ENCODE measurements at regions not wholly inside any gene's neighbourhood (a gene's known extent, or its start where the extent isn't known, plus 50 kb on each side); places are given as distances from the start of the nearest gene placed in this dataset.

- TF ChIP-seq CTCF (IDR thresholded peaks at IDR 0.05) (no peak), POLR2AphosphoS5 (IDR thresholded peaks at IDR 0.05) (no peak), POLR2A (IDR thresholded peaks at IDR 0.05) (no peak), EP300 (IDR thresholded peaks at IDR 0.05) (no peak)
Observed at GRCh38 chr17:70677783-70678647, 508.7 kb downstream of the KCNJ2 start.
